GM19467 (cell line): ENCODE measurements at regions not wholly inside any gene's neighbourhood (a gene's known extent, or its start where the extent isn't known, plus 50 kb on each side); places are given as distances from the start of the nearest gene placed in this dataset.
"Not testable (repeated sequence)": the region's sequence is repeated elsewhere in the genome, so short reads cannot be mapped to it uniquely, and the experiment has no call there.

Experiments
- ATAC-seq: cut with Tn5 transposase; IDR thresholded peaks from one replicate; pipeline ENCODE4 v1.9.1; 2021; ENCODE audit warnings: mild to moderate bottlenecking, moderate library complexity; ENCODE audit not compliant: unreplicated experiment

- no peak for ATAC-seq
Measured at GRCh38 chr12:124214574-124214973, 80.3 kb upstream of the RFLNA start.

- no peak for ATAC-seq
Measured at GRCh38 chr12:124216966-124217365, 77.9 kb upstream of the RFLNA start.

GRCh38 chr12:124217508-124218242 lies 77.2 kb upstream of the RFLNA start:
- ATAC-seq = no peak

GRCh38 chr12:124218243-124218560 lies 76.7 kb upstream of the RFLNA start:
- no peak for ATAC-seq

GRCh38 chr12:124218650-124219049 lies 76.2 kb upstream of the RFLNA start:
- not testable (repeated sequence) for ATAC-seq

GRCh38 chr12:124222368-124223245 lies 72.3 kb upstream of the RFLNA start:
- ATAC-seq = no peak

- ATAC-seq = not testable (repeated sequence)
Measured at GRCh38 chr12:124223733-124224138, 71.2 kb upstream of the RFLNA start.

- no peak for ATAC-seq
Measured at GRCh38 chr12:124224535-124225110, 70.3 kb upstream of the RFLNA start.

GRCh38 chr12:124225730-124226129 lies 69.2 kb upstream of the RFLNA start:
- ATAC-seq = no peak

- no peak for ATAC-seq
Measured at GRCh38 chr12:124227951-124228711, 66.8 kb upstream of the RFLNA start.

GRCh38 chr12:124229520-124229919 lies 65.4 kb upstream of the RFLNA start:
- no peak for ATAC-seq

- ATAC-seq = no peak
Measured at GRCh38 chr12:124230117-124230757, 64.7 kb upstream of the RFLNA start.

- ATAC-seq = no peak
Measured at GRCh38 chr12:124230789-124231188, 64.1 kb upstream of the RFLNA start.

- ATAC-seq = no peak
Measured at GRCh38 chr12:124231980-124232653, 62.8 kb upstream of the RFLNA start.

GRCh38 chr12:124232654-124232987 lies 62.3 kb upstream of the RFLNA start:
- no peak for ATAC-seq

GRCh38 chr12:124233041-124233796 lies 61.7 kb upstream of the RFLNA start:
- ATAC-seq = no peak

GRCh38 chr12:124233846-124234640 lies 60.9 kb upstream of the RFLNA start:
- no peak for ATAC-seq

- no peak for ATAC-seq
Measured at GRCh38 chr12:124236625-124237031, 58.3 kb upstream of the RFLNA start.

GRCh38 chr12:124238886-124239285 lies 56.0 kb upstream of the RFLNA start:
- ATAC-seq = no peak
